ENCODE measurements at regions not wholly inside any gene's neighbourhood (a gene's known extent, or its start where the extent isn't known, plus 50 kb on each side); places are given as distances from the start of the nearest gene placed in this dataset.

- no peak for DNase-seq (ENCODE audit: extremely low read depth, low read depth)
- TF ChIP-seq CTCF (IDR thresholded peaks at IDR 0.05; ENCODE audit: low read depth, low read length, missing control alignments): no peak
- H3K4me3 ChIP-seq (replicated peaks; ENCODE audit: low read depth, low read length): no peak overlapping the region
Measured at GRCh38 chr22:49150801-49151221, 676.9 kb downstream of the BRD1 start.

GRCh38 chr22:49149721-49150608 lies 677.7 kb downstream of the BRD1 start:
- no peak for DNase-seq (ENCODE audit: extremely low read depth, low read depth)
- H3K4me3 ChIP-seq (replicated peaks; ENCODE audit: low read depth, low read length): no peak overlapping the region

GRCh38 chr22:49148895-49149418 lies 678.7 kb downstream of the BRD1 start:
- no peak for TF ChIP-seq CTCF (IDR thresholded peaks at IDR 0.05; ENCODE audit: low read depth, low read length, missing control alignments)
- no peak for DNase-seq (ENCODE audit: extremely low read depth, low read depth)
- H3K4me3 ChIP-seq (replicated peaks; ENCODE audit: low read depth, low read length): no peak overlapping the region

More at GRCh38 chr22:49149721-49150608, 677.7 kb downstream of the BRD1 start:
- no peak for TF ChIP-seq CTCF (IDR thresholded peaks at IDR 0.05; ENCODE audit: low read depth, low read length, missing control alignments)

- no peak overlapping the region for H3K4me3 ChIP-seq (replicated peaks; ENCODE audit: low read depth, low read length)
- no peak for DNase-seq (ENCODE audit: extremely low read depth, low read depth)
- TF ChIP-seq CTCF (IDR thresholded peaks at IDR 0.05; ENCODE audit: low read depth, low read length, missing control alignments): no peak
Measured at GRCh38 chr22:49147617-49148175, 680.0 kb downstream of the BRD1 start.

GRCh38 chr22:49147171-49147570 lies 680.5 kb downstream of the BRD1 start:
- no peak overlapping the region for H3K4me3 ChIP-seq (replicated peaks; ENCODE audit: low read depth, low read length)
- no peak for DNase-seq (ENCODE audit: extremely low read depth, low read depth)
- no peak for TF ChIP-seq CTCF (IDR thresholded peaks at IDR 0.05; ENCODE audit: low read depth, low read length, missing control alignments)

GRCh38 chr22:49146511-49146910 lies 681.2 kb downstream of the BRD1 start:
- no peak for TF ChIP-seq CTCF (IDR thresholded peaks at IDR 0.05; ENCODE audit: low read depth, low read length, missing control alignments)
- H3K4me3 ChIP-seq (replicated peaks; ENCODE audit: low read depth, low read length): no peak overlapping the region
- no peak for DNase-seq (ENCODE audit: extremely low read depth, low read depth)
